Myocyte (in vitro differentiated cells): ENCODE measurements at regions not wholly inside any gene's neighbourhood (a gene's known extent, or its start where the extent isn't known, plus 50 kb on each side); places are given as distances from the start of the nearest gene placed in this dataset.
"Not testable (repeated sequence)": the region's sequence is repeated elsewhere in the genome, so short reads cannot be mapped to it uniquely, and the experiment has no call there.

Source experiments
- DNase-seq: peaks from one replicate; pipeline ENCODE4 v3.0.0-alpha.2; 2012; ENCODE audit warnings: low read depth

GRCh38 chr7:131861620-131862346, 305.4 kb upstream of the PODXL start:
- no peak for DNase-seq

- DNase-seq: peak; percentile 61
Observed at GRCh38 chr7:131859147-131859821, 302.9 kb upstream of the PODXL start.

- no peak for DNase-seq
Observed at GRCh38 chr7:131858611-131859010, 302.2 kb upstream of the PODXL start.

- no peak for DNase-seq
Observed at GRCh38 chr7:131849472-131849871, 293.0 kb upstream of the PODXL start.

GRCh38 chr7:131848033-131848432, 291.6 kb upstream of the PODXL start:
- no peak for DNase-seq

- DNase-seq: no peak
Observed at GRCh38 chr7:131845573-131846314, 289.3 kb upstream of the PODXL start.

GRCh38 chr7:131844369-131844768, 287.9 kb upstream of the PODXL start:
- no peak for DNase-seq

GRCh38 chr7:131843898-131844331, 287.5 kb upstream of the PODXL start:
- DNase-seq: no peak

- DNase-seq: no peak
Observed at GRCh38 chr7:131839967-131840690, 283.7 kb upstream of the PODXL start.

- DNase-seq: no peak
Observed at GRCh38 chr7:131836733-131837132, 280.3 kb upstream of the PODXL start.

GRCh38 chr7:131835141-131835540, 278.7 kb upstream of the PODXL start:
- DNase-seq: no peak

GRCh38 chr7:131830681-131831080, 274.3 kb upstream of the PODXL start:
- DNase-seq: no peak

GRCh38 chr7:131829947-131830558, 273.6 kb upstream of the PODXL start:
- DNase-seq: no peak

GRCh38 chr7:131827421-131827820, 271.0 kb upstream of the PODXL start:
- no peak for DNase-seq

- no peak for DNase-seq
Observed at GRCh38 chr7:131826960-131827359, 270.5 kb upstream of the PODXL start.

GRCh38 chr7:131823961-131824440, 267.6 kb upstream of the PODXL start:
- DNase-seq: not testable (repeated sequence)

GRCh38 chr7:131819891-131820290, 263.5 kb upstream of the PODXL start:
- DNase-seq: no peak

GRCh38 chr7:131816391-131817007, 260.1 kb upstream of the PODXL start:
- no peak for DNase-seq

- no peak for DNase-seq
Observed at GRCh38 chr7:131808736-131809135, 252.3 kb upstream of the PODXL start.

GRCh38 chr7:131808156-131808555, 251.7 kb upstream of the PODXL start:
- DNase-seq: not testable (repeated sequence)
